ENCODE measurements at regions not wholly inside any gene's neighbourhood (a gene's known extent, or its start where the extent isn't known, plus 50 kb on each side); places are given as distances from the start of the nearest gene placed in this dataset.

DNA sequence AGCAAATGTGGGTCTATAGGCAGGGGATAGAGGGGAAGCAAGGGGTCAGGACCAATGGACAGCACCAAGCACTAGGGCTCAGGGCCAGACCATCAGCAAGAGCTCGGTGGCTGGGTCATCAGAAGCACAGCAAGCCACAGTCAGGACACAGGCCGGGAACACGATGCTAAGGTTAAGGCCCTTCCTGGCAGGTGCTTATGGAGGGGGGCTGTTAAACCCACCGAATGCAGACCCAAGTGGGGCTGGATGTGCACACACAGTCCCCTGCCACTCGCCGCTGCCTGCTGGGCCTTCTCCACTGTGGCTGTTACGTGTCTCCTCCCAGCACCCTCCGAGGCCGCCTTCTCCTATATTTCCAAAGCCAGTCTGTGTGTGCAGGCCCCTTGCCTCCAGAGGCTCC lies 220.1 kb downstream of the TOMM20 start:
- H3K4me3 Mint-ChIP-seq, result no peak overlapping the region
- no peak for DNase-seq
- peaks cover 0 to 5% (median 2%) of the 10 kb centered on the region in 3 donors for H3K27me3 Mint-ChIP-seq (ENCODE audit: low read depth in 3 of 3)
- peaks cover 34 to 35% of the 10 kb centered on the region in 2 donors for H3K4me1 Mint-ChIP-seq
- H3K27ac Mint-ChIP-seq, result peak overlapping the region in 2 of 6 donors; percentile 56 to 82
- H3K36me3 Mint-ChIP-seq, result no peaks in the 10 kb centered on the region
- H3K9me3 Mint-ChIP-seq, result no peaks in the 10 kb centered on the region

DNA sequence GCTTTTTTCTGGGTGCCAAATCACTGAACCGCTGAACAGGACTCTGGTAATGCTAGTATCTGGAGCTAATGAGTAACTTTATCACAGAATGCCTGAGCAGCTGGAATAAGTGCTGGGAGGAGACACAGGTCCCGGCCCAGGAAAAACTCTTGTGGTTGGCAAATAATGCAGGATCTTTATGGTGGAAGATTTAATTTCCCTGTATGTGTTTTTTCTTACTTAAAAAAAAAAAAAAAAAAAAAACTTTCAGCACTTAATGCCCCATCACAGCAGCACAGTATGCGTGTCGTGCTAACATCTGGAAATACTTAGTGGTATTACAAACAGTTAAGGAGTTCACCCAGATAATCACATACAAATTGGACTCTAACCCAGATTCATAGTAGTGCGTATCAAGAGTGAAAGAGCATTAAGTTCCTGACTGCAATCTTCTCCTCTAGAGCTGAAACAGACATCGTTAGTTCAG lies 220.7 kb downstream of the TOMM20 start:
- no peaks in the 10 kb centered on the region for H3K9me3 Mint-ChIP-seq
- no peak for DNase-seq

DNA sequence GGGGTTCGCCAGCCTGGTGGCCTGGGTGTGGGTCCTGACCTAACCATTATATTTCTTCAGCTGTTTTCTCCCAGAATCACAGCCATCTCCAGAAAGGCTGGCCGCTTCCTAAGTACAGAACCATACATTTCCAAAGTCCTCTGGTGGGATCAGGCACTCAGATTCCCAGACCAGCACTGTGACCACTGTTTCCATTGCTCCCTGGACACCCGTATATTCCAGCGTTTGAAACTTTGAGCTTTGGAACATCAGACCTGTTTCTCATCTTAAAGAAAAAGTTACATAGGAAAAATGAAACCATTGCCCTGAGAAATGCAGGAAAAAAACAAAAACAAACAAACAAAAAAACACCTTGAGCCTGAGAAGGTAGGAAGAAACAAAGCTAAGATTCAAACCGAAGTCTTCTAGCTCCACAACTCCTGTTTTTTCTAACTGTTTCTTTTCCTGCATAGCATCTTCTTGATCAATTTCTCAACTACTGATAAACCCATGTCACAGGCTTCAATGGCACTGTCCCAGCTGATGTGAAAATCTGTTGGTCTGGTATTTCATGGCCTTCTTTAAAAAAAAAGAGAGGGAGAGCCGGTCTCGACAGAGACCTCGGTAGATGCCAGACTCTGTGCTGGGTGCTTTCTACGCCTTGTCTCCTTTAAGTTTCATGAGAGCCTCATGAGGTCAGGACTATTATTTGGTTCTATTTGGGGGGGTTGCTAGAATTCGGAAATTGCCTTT lies 221.3 kb downstream of the TOMM20 start:
- Mint-ChIP-seq H3K4me1 (peaks cover 22 to 23% of the 10 kb centered on the region in 2 donors), H3K27ac (no peak overlapping the region), H3K36me3 (no peaks in the 10 kb centered on the region), H3K9me3 (no peaks in the 10 kb centered on the region), H3K4me3 (no peak overlapping the region), H3K27me3 (ENCODE audit: low read depth in 3 of 3) (peaks cover 0 to 4% (median 2%) of the 10 kb centered on the region in 3 donors)
- no peak for DNase-seq

More for the DNA sequence above, 220.7 kb downstream of the TOMM20 start:
- H3K27me3 Mint-ChIP-seq (ENCODE audit: low read depth in 3 of 3), result peaks cover 0 to 5% (median 2%) of the 10 kb centered on the region in 3 donors
- peak overlapping the region in 1 of 6 donors; percentile 56 for H3K27ac Mint-ChIP-seq
- no peaks in the 10 kb centered on the region for H3K36me3 Mint-ChIP-seq
- H3K4me3 Mint-ChIP-seq, result no peak overlapping the region
- peaks cover 28 to 29% of the 10 kb centered on the region in 2 donors for H3K4me1 Mint-ChIP-seq

DNA sequence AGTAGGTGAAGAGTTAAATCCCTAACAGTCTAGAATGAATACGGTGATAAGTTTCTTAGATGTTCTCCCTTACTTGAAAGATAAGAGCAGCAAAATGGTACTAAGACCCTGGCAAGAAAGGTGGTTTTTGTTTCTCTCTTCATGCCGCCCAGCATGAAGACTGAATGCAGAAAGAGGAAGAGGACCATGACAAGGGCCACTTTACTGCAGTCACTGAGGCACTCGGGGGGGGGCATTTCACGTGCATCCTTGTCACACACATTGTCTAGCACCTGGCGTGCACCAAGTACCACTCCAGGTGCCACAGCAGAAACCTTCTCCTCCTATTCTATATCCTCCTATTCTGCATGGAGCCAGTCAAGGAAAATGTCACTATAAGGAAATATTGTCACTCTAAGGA lies 222.0 kb downstream of the TOMM20 start:
- Mint-ChIP-seq H3K36me3 (no peaks in the 10 kb centered on the region), H3K4me3 (no peak overlapping the region), H3K4me1 (peaks cover 15% of the 10 kb centered on the region in 2 donors), H3K27me3 (ENCODE audit: low read depth in 3 of 3) (peaks cover 0 to 4% (median 2%) of the 10 kb centered on the region in 3 donors), H3K9me3 (no peaks in the 10 kb centered on the region), H3K27ac (peak overlapping the region in 2 of 6 donors; percentile 34 to 75)
- no peak for DNase-seq

DNA sequence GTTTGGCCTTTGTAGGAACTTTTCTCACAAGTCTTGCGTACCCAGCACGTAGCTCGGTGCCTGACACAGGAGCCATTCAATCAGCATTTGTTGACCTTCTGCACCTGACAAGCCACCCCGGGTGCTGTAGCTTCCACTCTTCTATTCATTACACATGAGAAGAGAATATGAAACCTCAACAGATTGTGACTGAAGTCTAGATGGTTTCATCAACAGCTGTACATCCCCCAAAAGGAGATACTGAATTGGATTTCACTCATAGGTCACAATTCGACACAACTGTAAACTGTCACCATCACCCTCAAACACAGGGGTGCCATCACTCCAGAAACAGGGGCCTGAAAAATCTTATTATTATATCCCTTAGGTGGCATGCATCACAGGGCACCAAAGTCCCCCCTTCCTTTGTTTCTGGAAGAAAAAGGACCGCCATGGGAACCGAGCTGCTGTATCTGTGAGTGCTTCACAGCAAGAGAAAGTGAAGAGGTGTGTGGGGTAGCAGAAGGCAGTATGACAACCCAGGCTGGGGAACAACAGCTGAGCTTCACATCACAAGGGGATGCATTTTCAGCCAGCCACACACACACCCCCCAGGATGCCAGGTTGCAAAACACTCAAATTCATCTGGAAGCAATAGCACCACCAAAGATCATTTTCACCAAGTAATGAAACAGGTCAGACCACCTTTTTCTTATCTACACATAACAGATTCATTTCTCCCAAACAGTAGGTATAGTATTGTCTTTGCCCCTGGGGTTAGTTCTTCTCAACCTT lies 225.7 kb downstream of the TOMM20 start:
- peaks cover 19 to 21% of the 10 kb centered on the region in 2 donors for H3K4me1 Mint-ChIP-seq
- no peak overlapping the region for H3K4me3 Mint-ChIP-seq
- H3K27ac Mint-ChIP-seq, result no peak overlapping the region
- no peaks in the 10 kb centered on the region for H3K9me3 Mint-ChIP-seq
- H3K36me3 Mint-ChIP-seq, result no peaks in the 10 kb centered on the region
- no peak for DNase-seq
- H3K27me3 Mint-ChIP-seq (ENCODE audit: low read depth in 3 of 3), result peaks cover 2 to 5% (median 3%) of the 10 kb centered on the region in 3 donors

DNA sequence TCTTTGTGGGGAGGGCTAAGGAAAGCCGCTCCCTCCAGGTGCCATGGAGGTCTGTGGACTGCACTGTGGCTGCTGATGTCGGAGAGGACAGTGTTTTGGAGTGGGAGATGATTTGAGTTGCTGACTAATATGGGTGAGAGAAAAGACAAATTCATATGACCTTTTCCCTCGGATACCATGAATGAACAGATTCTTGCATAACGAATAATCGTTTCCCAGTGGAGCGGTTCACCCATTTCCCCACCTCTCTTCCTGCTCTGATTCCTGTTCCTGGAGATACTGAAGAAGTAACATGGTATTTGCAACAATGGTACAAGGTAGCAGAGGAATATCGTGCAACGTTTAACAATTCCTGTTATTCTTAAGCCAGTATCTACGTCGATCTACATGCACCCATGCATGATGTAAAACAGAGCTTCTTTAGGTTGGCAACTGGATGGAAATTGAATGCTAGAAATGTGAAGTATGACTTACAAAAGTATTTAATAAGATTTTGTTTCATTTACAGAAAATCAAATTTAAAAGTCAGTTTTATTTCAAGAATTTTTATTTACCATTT lies 227.1 kb downstream of the TOMM20 start:
- Mint-ChIP-seq H3K36me3 (no peaks in the 10 kb centered on the region), H3K27ac (no peak overlapping the region), H3K27me3 (ENCODE audit: low read depth in 3 of 3) (peaks cover 2 to 6% (median 5%) of the 10 kb centered on the region in 3 donors), H3K4me1 (peaks cover 19 to 21% of the 10 kb centered on the region in 2 donors), H3K9me3 (no peaks in the 10 kb centered on the region), H3K4me3 (no peak overlapping the region)
- no peak for DNase-seq

DNA sequence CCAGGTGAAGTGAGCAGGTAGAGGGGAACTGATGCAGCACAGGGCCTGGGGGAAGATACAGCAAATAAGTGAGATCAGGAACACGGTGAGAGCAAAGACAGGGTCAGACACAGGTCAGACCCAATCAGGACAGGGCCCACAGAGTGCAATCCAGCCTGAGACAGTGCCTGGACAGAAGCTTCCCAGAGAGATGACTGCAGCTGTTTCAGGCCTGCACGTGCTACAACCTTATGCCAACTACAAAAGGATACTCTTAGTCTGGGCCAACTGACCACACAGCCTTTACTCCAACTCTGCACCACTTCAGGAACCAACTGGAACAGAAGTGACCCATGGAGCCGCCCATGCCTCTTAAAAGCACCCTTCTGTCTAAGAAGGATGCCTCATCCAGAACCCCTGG lies 228.0 kb downstream of the TOMM20 start:
- no peak overlapping the region for H3K4me3 Mint-ChIP-seq
- peaks cover 19 to 21% of the 10 kb centered on the region in 2 donors for H3K4me1 Mint-ChIP-seq
- no peak for DNase-seq
- H3K27me3 Mint-ChIP-seq (ENCODE audit: low read depth in 3 of 3), result peaks cover 2 to 7% (median 5%) of the 10 kb centered on the region in 3 donors
- peak overlapping the region in 2 of 6 donors; percentile 7 to 23 for H3K27ac Mint-ChIP-seq
- no peaks in the 10 kb centered on the region for H3K9me3 Mint-ChIP-seq
- H3K36me3 Mint-ChIP-seq, result no peaks in the 10 kb centered on the region

DNA sequence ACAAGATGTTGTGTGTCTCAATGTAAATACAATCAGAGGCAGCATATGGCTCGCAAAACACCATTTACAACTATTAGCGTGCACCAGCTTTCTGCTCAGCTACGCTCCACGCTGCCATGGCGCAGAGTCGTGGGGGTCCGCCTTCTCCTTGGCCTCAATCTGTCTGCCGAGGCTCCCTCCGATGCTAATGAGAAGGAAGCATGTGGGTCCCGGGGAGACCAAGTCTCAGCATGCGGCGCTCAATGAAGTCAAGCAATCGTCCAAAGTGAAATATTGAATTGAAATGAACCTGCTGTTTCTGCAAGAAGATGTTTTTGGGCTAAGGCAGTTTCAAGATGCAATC lies 228.9 kb downstream of the TOMM20 start:
- H3K9me3 Mint-ChIP-seq, result no peaks in the 10 kb centered on the region
- H3K36me3 Mint-ChIP-seq, result no peaks in the 10 kb centered on the region
- peaks cover 2 to 10% (median 5%) of the 10 kb centered on the region in 3 donors for H3K27me3 Mint-ChIP-seq (ENCODE audit: low read depth in 3 of 3)
- DNase-seq, result no peak
- H3K27ac Mint-ChIP-seq, result peak overlapping the region in 3 of 6 donors; percentile 7 to 59 (median 32)
- H3K4me3 Mint-ChIP-seq, result no peak overlapping the region
- H3K4me1 Mint-ChIP-seq, result peaks cover 22 to 24% of the 10 kb centered on the region in 2 donors

DNA sequence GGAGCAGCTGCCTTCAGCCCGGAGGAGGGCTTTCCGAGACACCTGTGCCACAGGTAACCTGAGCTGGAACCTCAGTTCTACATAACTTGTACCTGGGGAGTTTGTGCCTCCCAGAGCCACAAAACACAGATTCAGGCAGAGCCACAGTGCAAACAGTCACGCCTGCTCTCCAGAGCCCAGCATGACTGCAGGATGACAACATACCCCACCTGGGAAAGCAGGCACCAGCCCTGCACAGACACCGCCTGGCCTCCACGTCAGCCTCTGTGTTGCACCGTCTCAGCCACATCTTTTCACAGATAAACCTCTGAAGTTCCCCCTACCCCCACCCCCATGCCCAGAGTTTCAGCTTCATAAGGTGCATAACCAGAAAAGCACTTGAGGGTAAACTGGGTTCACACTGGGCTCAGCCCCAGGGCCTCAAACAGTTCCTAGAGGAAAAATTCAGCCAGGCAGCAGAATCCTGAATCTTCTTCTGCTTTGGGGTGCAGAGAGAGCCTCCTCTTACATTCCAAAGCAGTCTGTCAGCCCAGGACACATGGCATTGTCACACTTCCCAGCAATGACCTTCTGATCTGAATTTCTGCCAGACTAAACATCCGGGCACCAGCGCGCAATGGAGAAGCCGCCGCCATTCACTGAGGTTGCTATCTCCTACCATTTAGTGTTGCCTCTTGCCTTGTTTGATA lies 229.5 kb downstream of the TOMM20 start:
- Mint-ChIP-seq H3K27me3 (ENCODE audit: low read depth in 3 of 3) (peaks cover 2 to 10% (median 5%) of the 10 kb centered on the region in 3 donors), H3K4me3 (no peak overlapping the region), H3K27ac (peak overlapping the region in 3 of 6 donors; percentile 57 to 70 (median 65)), H3K36me3 (no peaks in the 10 kb centered on the region), H3K9me3 (no peaks in the 10 kb centered on the region), H3K4me1 (peaks cover 27 to 29% of the 10 kb centered on the region in 2 donors)
- DNase-seq, result peak; percentile 45 to 51 (median 45)

DNA sequence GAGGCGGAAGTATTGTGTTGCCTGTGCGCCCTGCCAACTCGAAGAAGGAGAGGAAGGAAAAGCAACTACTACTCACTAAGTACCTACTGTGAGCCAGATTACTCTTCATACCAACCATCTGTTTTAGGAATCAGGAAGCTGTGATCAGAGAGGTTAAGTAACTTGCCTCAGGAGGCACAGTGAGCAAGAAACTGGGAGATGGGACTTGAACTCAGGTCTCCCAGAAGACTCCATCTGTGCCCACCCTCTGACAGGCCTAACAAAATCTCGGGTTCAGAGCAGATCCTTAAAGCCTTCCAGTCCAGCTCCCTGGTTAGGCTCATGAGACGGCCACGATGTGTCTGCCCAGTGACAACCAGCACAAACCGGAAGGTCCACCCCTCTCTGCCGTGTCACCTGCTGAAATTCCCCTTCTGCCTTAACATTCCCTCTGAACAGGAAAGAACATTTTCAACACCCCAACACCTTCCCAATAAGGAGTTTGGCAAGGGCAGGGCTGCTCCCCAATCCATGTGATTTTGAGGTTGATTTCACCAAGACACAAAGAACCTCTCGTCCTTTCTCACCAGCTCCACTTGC lies 230.1 kb downstream of the TOMM20 start:
- H3K27ac Mint-ChIP-seq, result peak overlapping the region in 4 of 6 donors; percentile 57 to 70 (median 65)
- no peak for DNase-seq
- H3K4me1 Mint-ChIP-seq, result peaks cover 34 to 35% of the 10 kb centered on the region in 2 donors
- H3K36me3 Mint-ChIP-seq, result no peaks in the 10 kb centered on the region
- peaks cover 2 to 10% (median 5%) of the 10 kb centered on the region in 3 donors for H3K27me3 Mint-ChIP-seq (ENCODE audit: low read depth in 3 of 3)
- no peak overlapping the region for H3K4me3 Mint-ChIP-seq
- H3K9me3 Mint-ChIP-seq, result no peaks in the 10 kb centered on the region

DNA sequence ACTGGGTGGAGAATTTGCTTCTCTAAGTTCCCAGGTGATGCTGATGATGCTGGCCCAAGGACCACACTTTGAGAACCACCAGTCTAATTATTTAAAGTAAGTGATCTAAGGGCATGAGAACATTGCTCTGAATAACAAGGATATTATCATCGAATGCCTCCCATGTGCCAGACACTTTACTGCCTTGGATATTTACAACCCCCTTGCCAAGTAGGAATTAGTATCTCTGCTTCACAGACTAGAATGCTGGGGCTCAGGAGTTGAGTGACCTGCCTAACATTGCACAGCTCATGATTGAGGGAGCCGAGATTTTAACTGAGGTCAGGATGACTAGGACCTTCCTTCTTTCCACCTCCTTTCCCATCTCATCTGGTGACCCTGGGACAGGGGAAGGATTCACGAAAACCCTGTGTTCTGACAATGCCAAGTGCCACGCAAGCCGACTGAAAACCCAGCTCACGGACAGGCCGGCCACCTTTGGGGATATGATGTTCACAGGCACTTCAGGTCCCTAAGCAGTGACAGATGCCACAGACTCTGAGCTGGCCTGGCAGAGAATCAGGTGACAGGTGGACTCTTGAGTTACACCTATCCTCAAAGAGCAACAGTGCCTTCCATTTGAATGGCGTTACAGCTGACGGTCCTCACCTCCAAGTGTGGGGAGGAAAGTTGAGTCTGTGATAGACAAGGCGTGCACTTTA lies 230.7 kb downstream of the TOMM20 start:
- peaks cover 2 to 10% (median 5%) of the 10 kb centered on the region in 3 donors for H3K27me3 Mint-ChIP-seq (ENCODE audit: low read depth in 3 of 3)
- DNase-seq, result no peak
- H3K9me3 Mint-ChIP-seq, result no peaks in the 10 kb centered on the region
- H3K27ac Mint-ChIP-seq, result peak overlapping the region in 2 of 6 donors; percentile 26 to 65
- H3K4me1 Mint-ChIP-seq, result peaks cover 35 to 38% of the 10 kb centered on the region in 2 donors
- H3K36me3 Mint-ChIP-seq, result no peaks in the 10 kb centered on the region
- no peak overlapping the region for H3K4me3 Mint-ChIP-seq

DNA sequence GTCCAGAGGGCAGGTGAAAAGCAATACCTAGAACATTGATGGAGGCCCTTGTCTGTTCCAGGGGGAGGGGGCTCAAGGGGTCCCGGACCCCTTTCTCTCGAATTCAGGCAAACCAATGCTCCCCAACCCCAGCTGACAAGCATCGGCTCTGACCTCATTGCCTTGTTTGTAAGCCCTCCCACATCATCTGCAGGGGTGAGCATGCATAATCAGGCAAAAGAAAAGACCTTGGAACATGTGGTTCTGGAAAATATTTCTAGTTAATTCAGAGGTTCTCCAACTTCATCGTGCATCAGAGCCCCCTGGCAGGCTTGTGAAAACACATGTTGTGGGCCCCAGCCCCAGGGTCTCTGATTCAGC lies 231.3 kb downstream of the TOMM20 start:
- Mint-ChIP-seq H3K27ac (no peak overlapping the region), H3K4me3 (no peak overlapping the region), H3K27me3 (ENCODE audit: low read depth in 3 of 3) (peaks cover 2 to 10% (median 5%) of the 10 kb centered on the region in 3 donors), H3K9me3 (no peaks in the 10 kb centered on the region), H3K36me3 (no peaks in the 10 kb centered on the region), H3K4me1 (peaks cover 35 to 38% of the 10 kb centered on the region in 2 donors)
- DNase-seq, result no peak
